ENCODE measurements at regions not wholly inside any gene's neighbourhood (a gene's known extent, or its start where the extent isn't known, plus 50 kb on each side); places are given as distances from the start of the nearest gene placed in this dataset.
A peak's percentile ranks its signal among the peaks of the same experiment; 100 is the strongest.
"Not testable (repeated sequence)": the region's sequence is repeated elsewhere in the genome, so short reads cannot be mapped to it uniquely, and the experiment has no call there.

GRCh38 chr21:25186273-25186672, 421.0 kb downstream of the MRPL39 start:
- no peak for TF ChIP-seq CTCF (IDR thresholded peaks at IDR 0.05; ENCODE audit: low read depth, low read length)
- Histone ChIP-seq H3K9me3 (no peaks in the 10 kb centered on the region), H3K36me3 (no peaks in the 10 kb centered on the region), H3K4me3 (ENCODE audit: low read depth, low read length) (no peak overlapping the region), H3K4me1 (no peaks in the 10 kb centered on the region), H3K27me3 (no peaks in the 10 kb centered on the region)
- DNase-seq: no peak

DNA sequence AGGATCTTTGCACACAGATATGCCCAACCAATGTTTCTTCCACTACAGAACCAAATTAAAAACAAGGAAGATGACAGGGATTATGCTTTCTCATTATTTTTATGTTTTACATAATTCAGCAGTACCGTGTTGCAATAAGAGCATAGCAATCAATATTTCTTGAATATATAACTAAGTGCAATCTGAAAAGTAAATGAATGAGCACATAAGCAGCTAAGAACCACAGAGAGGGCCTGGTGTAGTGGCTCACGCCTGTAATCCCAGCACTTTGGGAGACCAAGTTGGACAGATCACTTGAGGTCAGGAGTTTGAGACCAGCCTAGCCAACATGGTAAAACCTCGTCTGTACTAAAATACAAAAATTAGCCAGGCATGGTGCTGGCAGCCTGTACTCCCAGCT, 423.7 kb downstream of the MRPL39 start:
- H3K9me3 ChIP-seq: no peaks in the 10 kb centered on the region
- no peaks in the 10 kb centered on the region for H3K4me1 ChIP-seq
- no peak overlapping the region for H3K4me3 ChIP-seq (ENCODE audit: low read depth, low read length)
- no peaks in the 10 kb centered on the region for H3K36me3 ChIP-seq
- no peak for TF ChIP-seq CTCF (IDR thresholded peaks at IDR 0.05; ENCODE audit: low read depth, low read length)
- DNase-seq: no peak
- H3K27me3 ChIP-seq: no peaks in the 10 kb centered on the region

GRCh38 chr21:25181690-25182089, 425.6 kb downstream of the MRPL39 start:
- H3K4me3 ChIP-seq (ENCODE audit: low read depth, low read length); H3K36me3 ChIP-seq; H3K27me3 ChIP-seq; H3K9me3 ChIP-seq; DNase-seq: not testable (repeated sequence)
- H3K4me1 ChIP-seq: 0 out of 2 replicates have a peak, but pooled peaks cover 11% of the 10 kb centered on the region

DNA sequence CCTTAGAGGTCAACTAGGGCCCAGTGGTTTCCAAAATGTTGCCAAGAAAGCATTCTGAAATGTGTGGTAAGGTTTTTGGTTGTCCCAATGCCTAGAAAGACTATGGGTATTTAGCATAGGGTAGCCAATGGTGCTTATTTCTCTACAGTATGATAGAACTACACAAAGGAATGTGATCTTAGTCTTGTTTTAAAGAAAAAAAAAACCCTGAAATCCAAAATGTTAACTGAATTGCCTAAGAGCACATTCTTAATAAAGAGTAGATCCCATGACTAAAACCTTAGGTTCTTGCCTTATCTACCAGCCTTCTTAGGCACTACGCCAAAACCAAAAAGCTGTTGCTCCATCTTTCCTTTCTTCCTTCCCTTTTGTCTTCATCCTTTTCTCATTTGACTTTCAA, 428.2 kb downstream of the MRPL39 start:
- no peaks in the 10 kb centered on the region for H3K9me3 ChIP-seq
- no peak for DNase-seq
- no peak for TF ChIP-seq CTCF (IDR thresholded peaks at IDR 0.05; ENCODE audit: low read depth, low read length)
- no peaks in the 10 kb centered on the region for H3K36me3 ChIP-seq
- H3K27me3 ChIP-seq: no peaks in the 10 kb centered on the region
- H3K4me3 ChIP-seq (ENCODE audit: low read depth, low read length): no peak overlapping the region
- peaks cover 21% of the 10 kb centered on the region; the same call in 1 of the 2 replicates for H3K4me1 ChIP-seq

DNA sequence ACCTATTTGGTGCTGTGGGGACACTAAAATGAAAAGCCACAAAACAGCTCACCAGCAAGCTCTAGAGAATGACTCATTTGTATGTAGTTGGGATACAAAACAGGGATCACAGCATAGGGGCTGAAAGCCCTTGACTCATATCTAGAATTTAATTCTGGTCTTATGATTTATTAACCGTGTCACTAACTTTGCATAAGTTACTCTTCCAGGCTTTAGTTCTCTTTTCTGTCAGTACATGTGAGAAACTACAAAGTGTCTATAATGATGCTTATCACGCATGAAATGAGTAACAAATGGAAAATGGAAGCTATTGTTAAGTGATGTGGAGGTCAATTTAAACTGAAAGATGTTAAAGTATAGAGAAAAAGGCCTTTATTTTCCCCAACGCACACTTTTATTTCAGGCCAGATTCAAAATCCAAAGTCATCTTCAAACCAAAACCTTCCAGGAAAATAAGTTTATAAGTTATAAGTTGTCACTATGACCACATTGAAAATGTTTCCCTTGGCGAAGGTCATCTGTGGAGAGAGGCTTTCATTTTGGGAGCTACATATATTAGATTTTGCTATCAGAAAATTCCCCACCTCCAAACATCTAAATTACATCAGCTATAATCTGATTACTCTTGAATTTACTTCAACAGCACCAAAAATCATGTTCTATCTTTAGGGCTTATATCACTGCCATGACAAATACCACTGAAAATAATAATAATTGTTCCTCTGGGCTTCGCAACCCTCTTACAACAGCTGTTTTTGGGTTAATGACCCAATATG, 430.5 kb downstream of the MRPL39 start:
- no peaks in the 10 kb centered on the region for H3K36me3 ChIP-seq
- no peak for TF ChIP-seq CTCF (IDR thresholded peaks at IDR 0.05; ENCODE audit: low read depth, low read length)
- H3K4me3 ChIP-seq (ENCODE audit: low read depth, low read length): peak overlapping the region; percentile 27; the same call in 1 of the 2 replicates
- no peaks in the 10 kb centered on the region for H3K27me3 ChIP-seq
- no peak for DNase-seq
- no peaks in the 10 kb centered on the region for H3K9me3 ChIP-seq
- peaks cover 21% of the 10 kb centered on the region; the same call in 1 of the 2 replicates for H3K4me1 ChIP-seq

- TF ChIP-seq CTCF (IDR thresholded peaks at IDR 0.05; ENCODE audit: low read depth, low read length): no peak
- Histone ChIP-seq H3K27me3 (no peaks in the 10 kb centered on the region), H3K36me3 (no peaks in the 10 kb centered on the region), H3K9me3 (no peaks in the 10 kb centered on the region), H3K4me1 (peaks cover 21% of the 10 kb centered on the region; the same call in 1 of the 2 replicates), H3K4me3 (ENCODE audit: low read depth, low read length) (no peak overlapping the region)
- DNase-seq: no peak
Measured at GRCh38 chr21:25175938-25176337, 431.3 kb downstream of the MRPL39 start.
